Activated CD8-positive, alpha-beta T cell treated with anti-CD3 and anti-CD28 coated beads for 36 hours (primary cell): ENCODE measurements at regions not wholly inside any gene's neighbourhood (a gene's known extent, or its start where the extent isn't known, plus 50 kb on each side); places are given as distances from the start of the nearest gene placed in this dataset.

Experiments
- ATAC-seq: fragments of 200-7000 bp; cut with Tn5 transposase; one replicate; pipeline ENCODE4 v1.10.0; 2021; ENCODE audit warnings: mild to moderate bottlenecking, moderate library complexity
- CTCF ChIA-PET: fragments of 350-600 bp; sonication (Branson Sonifier 250); formaldehyde crosslinking; loops from one replicate; lab custom pipeline; 2021; ENCODE audit warnings: antibody characterized with exemption; lab: Charles Lee
- POLR2A ChIA-PET: fragments of 350-600 bp; sonication (Branson Sonifier 250); formaldehyde crosslinking; loops from one replicate; lab custom pipeline; 2021; ENCODE audit warnings: antibody characterized with exemption; lab: Charles Lee
- DNase-seq: peaks from one replicate; pipeline ENCODE4 v3.0.0-alpha.2; 2020
- H3K27ac Mint-ChIP-seq: one replicate; pipeline ENCODE4 v1.8.0; 2021; ENCODE audit warnings: mild to moderate bottlenecking, mixed read lengths
- H3K27me3 Mint-ChIP-seq: one replicate; pipeline ENCODE4 v1.8.0; 2021; ENCODE audit warnings: mixed read lengths
- H3K36me3 Mint-ChIP-seq: one replicate; pipeline ENCODE4 v1.8.0; 2021; ENCODE audit warnings: low read depth, mixed read lengths
- H3K4me1 Mint-ChIP-seq: one replicate; pipeline ENCODE4 v1.8.0; 2021; ENCODE audit warnings: low read depth, mixed read lengths
- H3K4me3 Mint-ChIP-seq: one replicate; pipeline ENCODE4 v1.8.0; 2021; ENCODE audit warnings: mild to moderate bottlenecking, moderate library complexity, mixed read lengths
- H3K9me3 Mint-ChIP-seq: one replicate; pipeline ENCODE4 v1.8.0; 2021; ENCODE audit warnings: mixed read lengths
- intact Hi-C: fragments of 100-400 bp; cut with micrococcal nuclease; formaldehyde crosslinking; loops from one replicate; pipeline ENCODE4 v1.10.0; 2022
- TF ChIP-seq, protein P1 (sequence below): fragments of 200-600 bp; IDR thresholded peaks from one replicate; pipeline ENCODE4 v1.8.0; 2022; ENCODE audit warnings: antibody characterized with exemption, mild to moderate bottlenecking

DNA sequence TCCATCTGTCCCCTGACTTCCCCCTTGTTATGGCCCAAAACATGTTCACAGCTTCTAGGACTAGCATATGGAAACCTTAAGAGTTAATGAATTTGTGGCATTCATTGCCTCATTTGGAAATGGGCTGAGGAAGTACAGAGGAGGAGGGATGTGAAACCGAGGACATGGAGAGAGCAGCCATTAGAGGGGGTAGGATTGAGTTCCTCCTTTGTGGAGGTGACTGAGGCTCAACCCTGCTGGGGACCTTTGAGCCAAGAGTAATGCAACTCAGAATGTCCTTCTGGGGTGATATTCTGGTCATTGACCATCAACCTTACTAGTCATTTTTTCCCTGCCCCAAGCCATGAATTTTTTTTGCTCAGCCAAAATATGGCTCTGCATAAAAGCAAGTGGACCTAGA is 109.4 kb downstream of the ZNF518B start:
- H3K27me3 Mint-ChIP-seq: peaks cover 3% of the 10 kb centered on the region
- H3K27ac Mint-ChIP-seq: no peak overlapping the region
- no peaks in the 10 kb centered on the region for H3K4me1 Mint-ChIP-seq
- no peak overlapping the region for H3K4me3 Mint-ChIP-seq
- POLR2A ChIA-PET: interaction anchor here (0.7 kb wide), 1 partner anchor 159 kb away, joined by 4 read pairs; no protein-coding TSS in a partner anchor
- no peaks in the 10 kb centered on the region for H3K9me3 Mint-ChIP-seq
- ATAC-seq (no peak), DNase-seq (no peak)
- intact Hi-C loops: no loop called here
- CTCF ChIA-PET: no interaction called here
- TF ChIP-seq, protein P1, sequence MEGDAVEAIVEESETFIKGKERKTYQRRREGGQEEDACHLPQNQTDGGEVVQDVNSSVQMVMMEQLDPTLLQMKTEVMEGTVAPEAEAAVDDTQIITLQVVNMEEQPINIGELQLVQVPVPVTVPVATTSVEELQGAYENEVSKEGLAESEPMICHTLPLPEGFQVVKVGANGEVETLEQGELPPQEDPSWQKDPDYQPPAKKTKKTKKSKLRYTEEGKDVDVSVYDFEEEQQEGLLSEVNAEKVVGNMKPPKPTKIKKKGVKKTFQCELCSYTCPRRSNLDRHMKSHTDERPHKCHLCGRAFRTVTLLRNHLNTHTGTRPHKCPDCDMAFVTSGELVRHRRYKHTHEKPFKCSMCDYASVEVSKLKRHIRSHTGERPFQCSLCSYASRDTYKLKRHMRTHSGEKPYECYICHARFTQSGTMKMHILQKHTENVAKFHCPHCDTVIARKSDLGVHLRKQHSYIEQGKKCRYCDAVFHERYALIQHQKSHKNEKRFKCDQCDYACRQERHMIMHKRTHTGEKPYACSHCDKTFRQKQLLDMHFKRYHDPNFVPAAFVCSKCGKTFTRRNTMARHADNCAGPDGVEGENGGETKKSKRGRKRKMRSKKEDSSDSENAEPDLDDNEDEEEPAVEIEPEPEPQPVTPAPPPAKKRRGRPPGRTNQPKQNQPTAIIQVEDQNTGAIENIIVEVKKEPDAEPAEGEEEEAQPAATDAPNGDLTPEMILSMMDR: no peak
- H3K36me3 Mint-ChIP-seq: no peaks in the 10 kb centered on the region

DNA sequence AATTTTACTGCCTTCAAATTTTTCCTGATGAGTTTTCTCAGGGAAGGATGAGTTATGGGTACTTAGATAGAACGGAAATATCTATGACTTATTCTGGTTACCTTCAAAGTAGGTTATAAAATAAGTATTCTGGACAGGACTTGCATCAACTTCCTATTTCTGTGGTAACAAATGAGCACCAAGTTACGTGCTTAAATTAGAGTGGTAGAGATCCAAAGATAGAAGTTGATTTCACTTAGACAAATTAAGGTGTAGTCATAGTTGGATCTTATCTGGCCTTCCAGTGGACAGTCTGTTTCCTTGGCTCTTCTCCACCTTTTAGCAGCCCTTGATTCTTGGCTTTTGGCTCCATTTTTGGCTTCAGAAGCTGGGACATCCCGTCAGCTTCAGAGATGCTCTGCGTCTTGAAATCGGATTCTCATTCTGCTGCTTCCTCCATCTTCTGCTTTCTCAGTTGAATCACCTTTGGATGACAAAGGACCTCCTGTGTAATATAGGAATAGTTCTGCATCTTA is 109.9 kb downstream of the ZNF518B start:
- H3K27me3 Mint-ChIP-seq: peaks cover 3% of the 10 kb centered on the region
- TF ChIP-seq, protein P1: no peak
- H3K36me3 Mint-ChIP-seq: no peaks in the 10 kb centered on the region
- intact Hi-C loops: no loop called here
- H3K4me1 Mint-ChIP-seq: no peaks in the 10 kb centered on the region
- no peak overlapping the region for H3K27ac Mint-ChIP-seq
- H3K4me3 Mint-ChIP-seq: no peak overlapping the region
- ChIA-PET POLR2A (interaction anchor here (0.7 kb wide), 1 partner anchor 158 kb away, joined by 4 read pairs; no protein-coding TSS in a partner anchor), CTCF (no interaction called here)
- ATAC-seq (no peak), DNase-seq (no peak)
- H3K9me3 Mint-ChIP-seq: no peaks in the 10 kb centered on the region

DNA sequence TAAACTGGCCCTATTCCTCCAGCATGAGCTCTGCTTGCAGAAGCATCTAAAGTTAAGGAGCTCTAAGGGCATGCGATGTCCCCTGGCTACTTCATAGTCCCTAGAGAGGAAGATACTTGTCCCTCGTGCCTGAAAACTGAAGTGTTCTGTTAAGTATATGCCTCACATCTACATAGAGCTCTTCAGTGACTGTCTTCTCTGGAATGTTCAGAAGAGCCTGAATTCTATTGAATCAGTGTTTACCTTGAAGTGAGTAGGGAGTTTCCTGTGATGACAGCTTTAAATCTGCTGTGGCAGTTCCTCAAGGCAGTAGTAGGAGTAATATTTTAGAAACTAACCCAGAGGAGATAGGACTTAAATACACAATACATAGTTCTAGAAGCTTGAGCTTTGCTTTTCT is 111.2 kb downstream of the ZNF518B start:
- Mint-ChIP-seq H3K27me3 (peaks cover 3% of the 10 kb centered on the region), H3K4me3 (no peak overlapping the region), H3K9me3 (no peaks in the 10 kb centered on the region), H3K36me3 (no peaks in the 10 kb centered on the region), H3K27ac (no peak overlapping the region), H3K4me1 (no peaks in the 10 kb centered on the region)
- ChIA-PET CTCF (no interaction called here), POLR2A (no interaction called here)
- ATAC-seq (no peak), DNase-seq (no peak)
- intact Hi-C loops: no loop called here
- TF ChIP-seq, protein P1: no peak

DNA sequence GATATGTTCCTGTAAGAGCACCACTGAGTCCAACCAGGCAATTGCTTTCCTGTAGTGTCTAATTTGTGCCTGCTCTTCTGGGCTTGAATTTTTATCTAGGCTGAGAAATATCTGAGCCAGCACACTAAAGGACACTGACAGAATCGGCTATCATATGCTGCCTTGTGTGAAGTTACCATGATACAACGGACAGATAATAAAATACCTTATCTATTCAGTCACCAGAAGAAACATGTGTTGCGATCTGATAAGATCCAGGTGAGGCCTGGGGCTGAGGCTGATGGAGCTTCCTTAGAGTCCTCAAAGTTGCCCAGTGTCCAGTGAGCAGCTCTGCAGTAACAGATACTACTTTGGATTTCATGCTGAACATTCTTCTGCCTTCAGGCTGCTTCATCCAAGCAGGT is 111.8 kb downstream of the ZNF518B start:
- TF ChIP-seq, protein P1: no peak
- CTCF ChIA-PET: no interaction called here
- Mint-ChIP-seq H3K27me3 (peaks cover 3% of the 10 kb centered on the region), H3K27ac (no peak overlapping the region), H3K4me1 (no peaks in the 10 kb centered on the region), H3K36me3 (no peaks in the 10 kb centered on the region), H3K9me3 (no peaks in the 10 kb centered on the region), H3K4me3 (no peak overlapping the region)
- ATAC-seq: no peak
- DNase-seq: no peak
- POLR2A ChIA-PET: no interaction called here
- intact Hi-C loops: no loop called here

DNA sequence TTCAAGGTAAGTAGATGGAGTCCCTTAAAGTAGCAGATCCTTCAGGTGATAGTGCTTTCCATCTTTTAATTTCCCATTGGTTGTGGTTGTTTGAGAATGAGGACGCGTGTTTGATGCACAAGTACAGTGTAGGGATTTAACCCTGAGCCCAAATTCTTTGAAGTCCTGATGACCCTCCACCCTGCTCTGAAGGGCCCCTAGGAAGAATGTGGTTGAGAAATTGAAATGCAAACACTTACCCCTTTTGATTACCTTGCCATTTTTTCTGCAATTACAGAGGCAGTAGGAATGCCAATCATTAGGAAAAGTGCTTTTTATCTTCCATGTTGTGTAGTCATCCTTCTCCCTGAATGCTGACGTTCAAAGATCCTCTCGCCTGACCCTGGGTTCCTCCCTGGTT is 112.4 kb downstream of the ZNF518B start:
- Mint-ChIP-seq H3K36me3 (no peaks in the 10 kb centered on the region), H3K4me1 (no peaks in the 10 kb centered on the region), H3K4me3 (no peak overlapping the region), H3K9me3 (no peaks in the 10 kb centered on the region), H3K27ac (no peak overlapping the region), H3K27me3 (peaks cover 3% of the 10 kb centered on the region)
- intact Hi-C loops: no loop called here
- DNase-seq: no peak
- ChIA-PET POLR2A (no interaction called here), CTCF (no interaction called here)
- TF ChIP-seq, protein P1: no peak
- ATAC-seq: no peak
